Adrenal gland (tissue), 5 donors: ENCODE measurements at regions not wholly inside any gene's neighbourhood (a gene's known extent, or its start where the extent isn't known, plus 50 kb on each side); places are given as distances from the start of the nearest gene placed in this dataset.

Experiments used
- CTCF ChIP-seq, 6 experiments: fragments of 450-650 bp in 4 of 6; fragments of 200-600 bp in 2 of 6; sonication (generic) in 1 of 6; IDR thresholded peaks; 1 replicate in 5 of 6; 2 replicates in 1 of 6; pipeline versions ENCODE4 v1.5.1 to v1.8.0; 2016 to 2021; ENCODE audit warnings: antibody characterized with exemption in 6 of 6, mild to moderate bottlenecking in 2 of 6, moderate library complexity in 1 of 6
- POLR2A ChIP-seq, 2 donors: fragments of 450-650 bp; IDR thresholded peaks; one replicate each; pipeline ENCODE4 v1.6.1; 2017; ENCODE audit warnings: antibody characterized with exemption in 2 of 2, mild to moderate bottlenecking in 2 of 2, moderate library complexity in 1 of 2
- donor health status: DM: no; HTN: no; CAD: no.

- TF ChIP-seq CTCF (IDR thresholded peaks at IDR 0.05) (no peak), POLR2A (IDR thresholded peaks at IDR 0.05) (no peak)
Measured at GRCh38 chr9:106307670-106308069, 555.3 kb upstream of the ZNF462 start.
